ENCODE measurements at regions not wholly inside any gene's neighbourhood (a gene's known extent, or its start where the extent isn't known, plus 50 kb on each side); places are given as distances from the start of the nearest gene placed in this dataset.

DNA sequence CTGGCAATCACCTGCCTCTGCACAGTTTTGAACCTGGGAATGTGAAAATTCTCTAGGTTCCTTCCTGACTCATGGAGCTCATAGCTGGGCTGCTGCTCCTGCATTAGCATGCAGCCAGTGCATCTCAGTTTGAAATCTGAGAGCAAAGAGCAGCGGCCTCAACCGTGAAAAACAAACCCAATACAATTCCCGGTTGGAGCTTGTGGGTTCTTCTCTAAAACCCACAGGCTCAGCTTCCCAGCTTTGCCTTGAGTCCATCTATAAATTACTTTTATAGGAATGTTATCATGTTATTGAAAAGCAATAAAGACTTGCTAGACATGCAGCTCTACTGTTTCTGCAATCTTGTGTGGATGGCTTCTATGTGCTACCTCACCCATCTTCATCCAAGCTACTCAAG lies 191.7 kb downstream of the CXCL12 start:
- Mint-ChIP-seq H3K27me3 (ENCODE audit: unreplicated experiment) (peaks cover 35% of the 10 kb centered on the region), H3K4me3 (ENCODE audit: unreplicated experiment) (no peak overlapping the region), H3K4me1 (ENCODE audit: unreplicated experiment) (peaks cover 45% of the 10 kb centered on the region), H3K36me3 (ENCODE audit: unreplicated experiment) (peaks cover 1% of the 10 kb centered on the region), H3K27ac (ENCODE audit: unreplicated experiment) (no peak overlapping the region), H3K9me3 (ENCODE audit: unreplicated experiment) (peaks cover 8% of the 10 kb centered on the region)
- TF ChIP-seq, protein P1, sequence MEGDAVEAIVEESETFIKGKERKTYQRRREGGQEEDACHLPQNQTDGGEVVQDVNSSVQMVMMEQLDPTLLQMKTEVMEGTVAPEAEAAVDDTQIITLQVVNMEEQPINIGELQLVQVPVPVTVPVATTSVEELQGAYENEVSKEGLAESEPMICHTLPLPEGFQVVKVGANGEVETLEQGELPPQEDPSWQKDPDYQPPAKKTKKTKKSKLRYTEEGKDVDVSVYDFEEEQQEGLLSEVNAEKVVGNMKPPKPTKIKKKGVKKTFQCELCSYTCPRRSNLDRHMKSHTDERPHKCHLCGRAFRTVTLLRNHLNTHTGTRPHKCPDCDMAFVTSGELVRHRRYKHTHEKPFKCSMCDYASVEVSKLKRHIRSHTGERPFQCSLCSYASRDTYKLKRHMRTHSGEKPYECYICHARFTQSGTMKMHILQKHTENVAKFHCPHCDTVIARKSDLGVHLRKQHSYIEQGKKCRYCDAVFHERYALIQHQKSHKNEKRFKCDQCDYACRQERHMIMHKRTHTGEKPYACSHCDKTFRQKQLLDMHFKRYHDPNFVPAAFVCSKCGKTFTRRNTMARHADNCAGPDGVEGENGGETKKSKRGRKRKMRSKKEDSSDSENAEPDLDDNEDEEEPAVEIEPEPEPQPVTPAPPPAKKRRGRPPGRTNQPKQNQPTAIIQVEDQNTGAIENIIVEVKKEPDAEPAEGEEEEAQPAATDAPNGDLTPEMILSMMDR (IDR thresholded peaks at IDR 0.05), result no peak
- no peak for DNase-seq (ENCODE audit: extremely low spot score, unreplicated experiment)

GRCh38 chr10:44192435-44192834 lies 192.5 kb downstream of the CXCL12 start:
- H3K4me1 Mint-ChIP-seq (ENCODE audit: unreplicated experiment), result peaks cover 39% of the 10 kb centered on the region
- no peak overlapping the region for H3K4me3 Mint-ChIP-seq (ENCODE audit: unreplicated experiment)
- DNase-seq (ENCODE audit: extremely low spot score, unreplicated experiment), result peak; percentile 44
- H3K9me3 Mint-ChIP-seq (ENCODE audit: unreplicated experiment), result peaks cover 8% of the 10 kb centered on the region
- no peak overlapping the region for H3K27ac Mint-ChIP-seq (ENCODE audit: unreplicated experiment)
- H3K27me3 Mint-ChIP-seq (ENCODE audit: unreplicated experiment), result peaks cover 43% of the 10 kb centered on the region
- TF ChIP-seq, protein P1 (IDR thresholded peaks at IDR 0.05), result no peak
- H3K36me3 Mint-ChIP-seq (ENCODE audit: unreplicated experiment), result peaks cover 1% of the 10 kb centered on the region

GRCh38 chr10:44190541-44190940 lies 194.4 kb downstream of the CXCL12 start:
- peaks cover 8% of the 10 kb centered on the region for H3K9me3 Mint-ChIP-seq (ENCODE audit: unreplicated experiment)
- peaks cover 1% of the 10 kb centered on the region for H3K36me3 Mint-ChIP-seq (ENCODE audit: unreplicated experiment)
- peaks cover 61% of the 10 kb centered on the region for H3K27me3 Mint-ChIP-seq (ENCODE audit: unreplicated experiment)
- no peak for DNase-seq (ENCODE audit: extremely low spot score, unreplicated experiment)
- TF ChIP-seq, protein P1 (IDR thresholded peaks at IDR 0.05), result no peak
- peaks cover 34% of the 10 kb centered on the region for H3K4me1 Mint-ChIP-seq (ENCODE audit: unreplicated experiment)
- H3K27ac Mint-ChIP-seq (ENCODE audit: unreplicated experiment), result no peak overlapping the region
- H3K4me3 Mint-ChIP-seq (ENCODE audit: unreplicated experiment), result no peak overlapping the region

- H3K36me3 Mint-ChIP-seq (ENCODE audit: unreplicated experiment), result peaks cover 3% of the 10 kb centered on the region
- H3K4me3 Mint-ChIP-seq (ENCODE audit: unreplicated experiment), result no peak overlapping the region
- TF ChIP-seq, protein P1 (IDR thresholded peaks at IDR 0.05), result no peak
- H3K9me3 Mint-ChIP-seq (ENCODE audit: unreplicated experiment), result peaks cover 8% of the 10 kb centered on the region
- peaks cover 64% of the 10 kb centered on the region for H3K27me3 Mint-ChIP-seq (ENCODE audit: unreplicated experiment)
- no peak overlapping the region for H3K27ac Mint-ChIP-seq (ENCODE audit: unreplicated experiment)
- no peak for DNase-seq (ENCODE audit: extremely low spot score, unreplicated experiment)
- H3K4me1 Mint-ChIP-seq (ENCODE audit: unreplicated experiment), result peaks cover 22% of the 10 kb centered on the region
Observed at GRCh38 chr10:44186821-44187220, 198.1 kb downstream of the CXCL12 start.

GRCh38 chr10:44186150-44186549 lies 198.7 kb downstream of the CXCL12 start:
- Mint-ChIP-seq H3K27me3 (ENCODE audit: unreplicated experiment) (peaks cover 58% of the 10 kb centered on the region), H3K36me3 (ENCODE audit: unreplicated experiment) (peaks cover 3% of the 10 kb centered on the region), H3K4me3 (ENCODE audit: unreplicated experiment) (no peak overlapping the region), H3K27ac (ENCODE audit: unreplicated experiment) (no peak overlapping the region), H3K4me1 (ENCODE audit: unreplicated experiment) (peaks cover 24% of the 10 kb centered on the region), H3K9me3 (ENCODE audit: unreplicated experiment) (peaks cover 7% of the 10 kb centered on the region)
- DNase-seq (ENCODE audit: extremely low spot score, unreplicated experiment), result no peak
- TF ChIP-seq, protein P1 (IDR thresholded peaks at IDR 0.05), result no peak

Measured in osteocyte (in vitro differentiated cells).